Right lobe of liver (tissue), 6 donors: ENCODE measurements at regions not wholly inside any gene's neighbourhood (a gene's known extent, or its start where the extent isn't known, plus 50 kb on each side); places are given as distances from the start of the nearest gene placed in this dataset.

ENCODE experiments used
- ATAC-seq, 4 donors: fragments of 200-7000 bp; cut with Tn5 transposase; one replicate each; pipeline ENCODE4 v1.9.1; 2020; ENCODE audit warnings: mild to moderate bottlenecking in 4 of 4, moderate library complexity in 4 of 4
- DNase-seq, 3 donors: peaks; one replicate each; pipeline ENCODE4 v3.0.0-alpha.2; 2020
- H3K27ac ChIP-seq, 3 donors: fragments of 200-600 bp; one replicate each; pipeline ENCODE4 v1.8.0; 2022
- H3K27me3 ChIP-seq, 2 donors: fragments of 200-600 bp; one replicate each; pipeline ENCODE4 v1.8.0; 2022
- H3K36me3 ChIP-seq, 4 donors: fragments of 200-600 bp; sonication (generic) in 1 of 4; one replicate each; pipeline versions ENCODE4 v1.5.1 to v1.8.0; 2017 to 2022; ENCODE audit warnings: control low read depth in 1 of 4
- H3K4me1 ChIP-seq, 4 donors: fragments of 200-600 bp; sonication (generic) in 1 of 4; one replicate each; pipeline versions ENCODE4 v1.5.1 to v1.8.0; 2017 to 2022; ENCODE audit warnings: control low read depth in 1 of 4
- H3K4me3 ChIP-seq, 3 donors: fragments of 200-600 bp; one replicate each; pipeline ENCODE4 v1.8.0; 2022
- H3K9me3 ChIP-seq, 4 donors: fragments of 200-600 bp; sonication (generic) in 1 of 4; one replicate each; pipeline versions ENCODE4 v1.5.1 to v1.8.0; 2017 to 2022; ENCODE audit warnings: control low read depth in 1 of 4
- POLR2A ChIP-seq: fragments of 450-650 bp; IDR thresholded peaks from one replicate; pipeline ENCODE4 v1.6.1; 2017; ENCODE audit warnings: antibody characterized with exemption, mild to moderate bottlenecking
- WGBS: methylation state at CpG from one replicate; pipeline ENCODE4 v1.1.6; 2018; ENCODE audit warnings: low coverage, low lambda C conversion rate; ENCODE audit not compliant: insufficient coverage; ENCODE audit errors: missing lambda C conversion rate; 5-methylcytosine and 5-hydroxymethylcytosine counted together
- intact Hi-C, 2 donors: fragments of 100-400 bp; cut with DNase I; formaldehyde crosslinking; loops; one replicate each; pipeline versions ENCODE4 v1.11.2 to v1.14.1; 2022
- TF ChIP-seq, protein P1 (sequence below), 4 donors: fragments of 200-600 bp in 3 of 4; fragments of 450-650 bp in 1 of 4; IDR thresholded peaks; one replicate each; pipeline versions ENCODE4 v1.5.1 to v1.8.0; 2016 to 2022; ENCODE audit warnings: antibody characterized with exemption in 4 of 4, mild to moderate bottlenecking in 2 of 4
- donor health status: DM: no; HTN: yes; CAD: no.
- donor health status: DM: no; HTN: no; CAD: no.
- donor health status: DM: no; HTN: no; CAD: no.
- donor health status: DM: no; HTN: yes; CAD: no.
- donor health status: DM: no; HTN: yes; CAD: no.

DNA sequence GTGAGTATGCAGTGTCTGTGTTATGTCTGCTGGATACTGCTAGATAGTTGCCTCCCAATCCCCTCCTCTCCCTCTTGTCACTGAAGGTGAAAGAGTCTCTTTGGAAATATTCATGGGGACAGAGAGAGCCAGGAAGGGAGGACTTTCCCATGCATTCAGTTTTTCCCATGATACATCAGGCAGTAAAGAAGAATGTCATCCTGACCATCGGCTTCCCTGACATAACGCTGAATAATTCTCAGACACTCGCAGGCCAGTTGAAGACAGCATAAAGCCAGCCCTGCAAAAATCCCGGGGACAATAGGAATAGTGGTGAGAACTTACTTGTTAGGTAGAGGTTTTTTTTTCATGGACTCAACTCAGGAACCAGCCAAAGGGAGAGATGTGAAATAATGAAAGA, 58.1 kb downstream of the KLF4 start:
- no peaks in the 10 kb centered on the region for H3K9me3 ChIP-seq
- no peak overlapping the region for H3K27ac ChIP-seq
- WGBS: 87% methylated on average over 4 of the region's 4 CpGs
- TF ChIP-seq, protein P1, sequence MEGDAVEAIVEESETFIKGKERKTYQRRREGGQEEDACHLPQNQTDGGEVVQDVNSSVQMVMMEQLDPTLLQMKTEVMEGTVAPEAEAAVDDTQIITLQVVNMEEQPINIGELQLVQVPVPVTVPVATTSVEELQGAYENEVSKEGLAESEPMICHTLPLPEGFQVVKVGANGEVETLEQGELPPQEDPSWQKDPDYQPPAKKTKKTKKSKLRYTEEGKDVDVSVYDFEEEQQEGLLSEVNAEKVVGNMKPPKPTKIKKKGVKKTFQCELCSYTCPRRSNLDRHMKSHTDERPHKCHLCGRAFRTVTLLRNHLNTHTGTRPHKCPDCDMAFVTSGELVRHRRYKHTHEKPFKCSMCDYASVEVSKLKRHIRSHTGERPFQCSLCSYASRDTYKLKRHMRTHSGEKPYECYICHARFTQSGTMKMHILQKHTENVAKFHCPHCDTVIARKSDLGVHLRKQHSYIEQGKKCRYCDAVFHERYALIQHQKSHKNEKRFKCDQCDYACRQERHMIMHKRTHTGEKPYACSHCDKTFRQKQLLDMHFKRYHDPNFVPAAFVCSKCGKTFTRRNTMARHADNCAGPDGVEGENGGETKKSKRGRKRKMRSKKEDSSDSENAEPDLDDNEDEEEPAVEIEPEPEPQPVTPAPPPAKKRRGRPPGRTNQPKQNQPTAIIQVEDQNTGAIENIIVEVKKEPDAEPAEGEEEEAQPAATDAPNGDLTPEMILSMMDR (IDR thresholded peaks at IDR 0.05): no peak
- TF ChIP-seq POLR2A: no peak
- intact Hi-C loops: no loop called here
- H3K4me3 ChIP-seq: no peak overlapping the region
- DNase-seq (no peak), ATAC-seq (no peak)
- no peaks in the 10 kb centered on the region for H3K27me3 ChIP-seq
- H3K4me1 ChIP-seq: no peaks in the 10 kb centered on the region
- no peaks in the 10 kb centered on the region for H3K36me3 ChIP-seq

DNA sequence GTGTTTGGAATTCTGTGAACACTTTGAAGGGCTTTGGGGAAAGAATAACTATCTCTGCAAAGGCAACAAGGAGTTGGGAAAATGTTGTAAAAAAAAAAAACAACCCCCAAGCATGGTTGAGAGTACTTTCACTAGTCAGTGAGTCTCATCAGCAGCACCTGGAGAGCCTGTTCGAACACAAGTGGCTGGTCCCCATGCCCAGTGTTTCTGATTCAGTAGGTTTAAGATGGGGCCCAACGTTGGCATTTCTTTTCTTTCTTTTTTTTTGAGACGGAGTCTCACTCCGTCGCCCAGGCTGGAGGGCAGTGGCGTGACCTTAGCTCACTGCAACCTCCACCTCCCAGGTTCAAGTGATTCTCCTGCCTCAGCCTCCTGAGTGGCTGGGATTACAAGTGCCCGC, 59.5 kb downstream of the KLF4 start:
- H3K36me3 ChIP-seq: no peaks in the 10 kb centered on the region
- H3K9me3 ChIP-seq: no peaks in the 10 kb centered on the region
- H3K27me3 ChIP-seq: no peaks in the 10 kb centered on the region
- no peak for TF ChIP-seq POLR2A
- TF ChIP-seq, protein P1 (IDR thresholded peaks at IDR 0.05): no peak
- ATAC-seq (no peak), DNase-seq (no peak)
- H3K4me1 ChIP-seq: no peaks in the 10 kb centered on the region
- H3K4me3 ChIP-seq: no peak overlapping the region
- 81% methylated on average over 6 of the region's 7 CpGs for WGBS
- intact Hi-C loops: no loop called here
- no peak overlapping the region for H3K27ac ChIP-seq

DNA sequence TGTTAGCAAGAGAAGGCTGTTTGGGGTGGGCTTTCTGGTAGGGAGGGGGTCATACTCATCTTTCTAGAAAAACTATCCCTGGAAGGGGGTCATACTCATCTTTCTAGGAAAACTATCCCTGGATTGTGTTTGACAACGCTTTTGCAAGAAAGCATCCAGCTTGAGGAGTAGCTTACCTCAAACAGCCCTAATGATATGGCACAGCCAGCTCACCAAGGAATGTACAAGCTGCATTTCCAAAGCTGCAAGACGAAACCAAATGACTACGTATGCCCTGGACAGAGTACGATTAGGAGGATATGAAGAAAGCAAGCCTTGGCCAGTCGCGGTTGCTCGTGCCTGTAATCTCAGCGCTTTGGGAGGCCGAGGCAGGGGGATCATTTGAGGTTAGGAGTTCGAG, 63.4 kb downstream of the KLF4 start:
- no peak overlapping the region for H3K4me3 ChIP-seq
- no peaks in the 10 kb centered on the region for H3K27me3 ChIP-seq
- H3K27ac ChIP-seq: no peak overlapping the region
- intact Hi-C loops: no loop called here
- peaks cover 0 to 4% (median 0%) of the 10 kb centered on the region in 4 donors for H3K4me1 ChIP-seq
- no peaks in the 10 kb centered on the region for H3K36me3 ChIP-seq
- no peak for TF ChIP-seq POLR2A
- TF ChIP-seq, protein P1 (IDR thresholded peaks at IDR 0.05): no peak
- no peak for DNase-seq
- no peak for ATAC-seq
- WGBS: 85% methylated on average over 10 of the region's 10 CpGs
- H3K9me3 ChIP-seq: no peaks in the 10 kb centered on the region

DNA sequence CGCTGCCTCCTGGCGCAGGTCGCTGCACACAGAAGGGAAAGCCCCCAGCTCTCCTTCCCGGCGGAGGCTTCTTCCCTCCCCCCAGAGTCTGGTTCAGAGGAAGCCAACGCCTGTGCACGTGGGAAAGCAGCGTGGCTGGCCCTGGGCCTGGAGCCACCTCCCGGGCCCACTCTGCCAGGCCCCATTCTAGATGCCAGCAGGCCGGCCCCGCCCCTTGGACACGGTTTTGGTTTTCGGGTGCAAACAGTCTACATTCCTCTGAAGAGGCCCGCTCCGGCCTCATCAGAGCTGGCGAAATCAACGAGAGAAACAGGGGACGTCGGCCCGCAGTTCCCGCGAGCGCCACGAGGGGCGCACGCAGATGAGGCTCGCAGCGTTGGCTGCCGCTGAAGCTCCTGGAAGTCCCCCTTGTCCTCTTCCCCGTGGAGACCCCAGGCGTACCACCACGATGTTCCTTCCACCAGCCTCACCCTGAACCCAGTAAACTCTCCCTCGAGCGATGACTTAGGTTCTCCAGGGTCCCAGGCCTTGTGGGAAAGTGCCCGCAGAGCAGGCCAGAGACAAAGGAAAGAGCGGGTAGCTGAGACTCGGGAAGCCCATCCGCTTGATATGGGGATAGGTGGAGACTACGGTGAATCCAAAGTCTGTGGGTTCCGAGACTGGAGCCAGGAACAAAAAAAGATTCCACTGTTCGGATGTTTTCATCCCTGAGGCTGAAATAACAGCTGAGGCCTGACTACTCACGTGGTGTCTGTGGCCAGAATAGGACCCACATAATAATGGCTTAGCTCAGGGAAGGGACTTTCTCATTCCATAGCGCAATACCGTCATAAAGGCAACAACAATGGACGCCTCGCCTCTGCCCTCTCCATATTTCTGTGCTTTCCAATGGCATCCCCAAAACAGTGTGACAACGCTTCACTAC, 64.2 kb downstream of the KLF4 start:
- Histone ChIP-seq H3K36me3 (no peaks in the 10 kb centered on the region), H3K27ac (no peak overlapping the region), H3K27me3 (no peaks in the 10 kb centered on the region), H3K9me3 (no peaks in the 10 kb centered on the region), H3K4me3 (peak overlapping the region in 2 of 3 donors; percentile 1 to 35), H3K4me1 (peaks cover 0 to 4% (median 0%) of the 10 kb centered on the region in 4 donors)
- TF ChIP-seq, protein P1 (IDR thresholded peaks at IDR 0.05): peak; percentile 85 to 96 (median 94)
- TF ChIP-seq POLR2A: no peak
- WGBS: 36% methylated on average over 22 of the region's 47 CpGs
- intact Hi-C loops: no loop called here
- peak; percentile 89 to 94 (median 92) for ATAC-seq
- DNase-seq: peak; percentile 59 to 89 (median 76)
